ENCODE measurements at regions not wholly inside any gene's neighbourhood (a gene's known extent, or its start where the extent isn't known, plus 50 kb on each side); places are given as distances from the start of the nearest gene placed in this dataset.

- ChIA-PET CTCF (ENCODE audit: partially characterized antibody) (interaction anchor here (1.8 kb wide), 1 partner anchor 10 kb away, joined by 6 read pairs; no protein-coding TSS in a partner anchor), POLR2A (ENCODE audit: partially characterized antibody) (no interaction called here)
- no peak for DNase-seq (ENCODE audit: low read depth in 1 of 2, low spot score in 2 of 2)
Observed at GRCh38 chr4:121217351-121217750, 53.2 kb upstream of the TNIP3 start.

More at GRCh38 chr4:121217351-121217750, 53.2 kb upstream of the TNIP3 start:
- H2BK20ac ChIP-seq (ENCODE audit: low read length): no peak overlapping the region
- no peak for TF ChIP-seq RNF2 (IDR thresholded peaks at IDR 0.05; ENCODE audit: borderline replicate concordance, low read depth, low read length, missing control alignments, poor library complexity, severe bottlenecking)
- TF ChIP-seq ASH2L (IDR thresholded peaks at IDR 0.05; ENCODE audit: low read length): no peak
- TF ChIP-seq USF2 (IDR thresholded peaks at IDR 0.05; ENCODE audit: low read length): no peak
- TF ChIP-seq TAF1 (IDR thresholded peaks at IDR 0.05; ENCODE audit: low read depth, low read length): no peak
- no peak for TF ChIP-seq SRF (IDR thresholded peaks at IDR 0.05; ENCODE audit: low read depth, low read length)
- no peak for TF ChIP-seq CREB1 (IDR thresholded peaks at IDR 0.05)
- TF ChIP-seq TBP (IDR thresholded peaks at IDR 0.05; ENCODE audit: low read depth, low read length): no peak
- TF ChIP-seq POU5F1 (IDR thresholded peaks at IDR 0.05; ENCODE audit: low read depth, low read length): no peak
- TF ChIP-seq SP4 (IDR thresholded peaks at IDR 0.05; ENCODE audit: low read length): no peak
- TF ChIP-seq SIRT6 (IDR thresholded peaks at IDR 0.05; ENCODE audit: low read length): no peak
- no peak for TF ChIP-seq EP300 (IDR thresholded peaks at IDR 0.05; ENCODE audit: borderline replicate concordance in 1 of 2, low read depth in 2 of 2, low read length in 2 of 2)
- TF ChIP-seq SUZ12 (IDR thresholded peaks at IDR 0.05; ENCODE audit: low read length): no peak
- TF ChIP-seq NRF1 (IDR thresholded peaks at IDR 0.05; ENCODE audit: low read depth, low read length): no peak
- no peaks in the 10 kb centered on the region for H3K79me2 ChIP-seq (ENCODE audit: control insufficient read depth in 1 of 2, insufficient read depth in 2 of 2, low read length in 2 of 2)
- no peak overlapping the region for H2AK5ac ChIP-seq (ENCODE audit: low read depth, low read length)
- no peak overlapping the region for H3K14ac ChIP-seq (ENCODE audit: insufficient read length)
- no peak overlapping the region for H3K4me2 ChIP-seq (ENCODE audit: insufficient read depth in 1 of 2, low read depth in 2 of 2, low read length in 2 of 2)
- H3K27ac ChIP-seq (ENCODE audit: low read depth, low read length): no peak overlapping the region
- H2BK5ac ChIP-seq (ENCODE audit: low read depth, low read length): no peak overlapping the region
- no peak overlapping the region for H4K91ac ChIP-seq (replicated peaks; ENCODE audit: insufficient read length, low read length)
- no peak for FAIRE-seq
- H3K23me2 ChIP-seq (ENCODE audit: low read depth, low read length): no peaks in the 10 kb centered on the region
- no peaks in the 10 kb centered on the region for H3K79me1 ChIP-seq (ENCODE audit: low read depth, low read length)
- H3K9ac ChIP-seq (replicated peaks in 1 of 4; ENCODE audit: extremely low read depth in 1 of 4, low read depth in 3 of 4, low read length in 3 of 4): no peak overlapping the region
- no peak overlapping the region for H3K23ac ChIP-seq (ENCODE audit: insufficient read length)
- H3K27me3 ChIP-seq (replicated peaks in 1 of 4; ENCODE audit: control insufficient read depth in 3 of 4, extremely low read depth in 1 of 4, insufficient read depth in 3 of 4, low read length in 3 of 4): peaks cover 0 to 1% (median 0%) of the 10 kb centered on the region in 4 experiments; a peak in 1 of 7 replicates
- no peak overlapping the region for H3K4me3 ChIP-seq (ENCODE audit: extremely low read depth in 1 of 4, insufficient read depth in 2 of 4, low read depth in 3 of 4, low read length in 4 of 4)
- H3K56ac ChIP-seq (replicated peaks; ENCODE audit: insufficient read length, low read depth, low read length): no peak overlapping the region
- no peak overlapping the region for H2BK120ac ChIP-seq (replicated peaks; ENCODE audit: low read depth, low read length)
- H3K36me3 ChIP-seq (ENCODE audit: control insufficient read depth in 2 of 4, insufficient read depth in 4 of 4, low read length in 3 of 4): no peaks in the 10 kb centered on the region
- no peak overlapping the region for H4K5ac ChIP-seq (ENCODE audit: insufficient read length, low read depth, low read length)
- no peak overlapping the region for H4K8ac ChIP-seq (ENCODE audit: extremely low read depth, insufficient read depth, low read length)
- H3K18ac ChIP-seq (ENCODE audit: extremely low read depth, low read length): no peak overlapping the region
- WGBS, 2 experiments (ENCODE audit: extremely low coverage in 1 of 2, insufficient coverage in 1 of 2, insufficient read length in 1 of 2, insufficient replicate concordance in 2 of 2, low coverage in 1 of 2, low lambda C conversion rate in 2 of 2, missing lambda C conversion rate in 1 of 2): 83% methylated on average over 2 of the region's 2 CpGs; no CpG with 5 or more reads in 1 of the 2 experiments
- H3K4ac ChIP-seq (replicated peaks; ENCODE audit: insufficient read length, low read depth, low read length): no peak overlapping the region
- no peaks in the 10 kb centered on the region for H3K4me1 ChIP-seq (replicated peaks in 1 of 4; ENCODE audit: control insufficient read depth in 3 of 4, insufficient read depth in 4 of 4, low read length in 3 of 4)
- H4K20me1 ChIP-seq (replicated peaks in 1 of 2; ENCODE audit: control insufficient read depth in 1 of 2, insufficient read depth in 2 of 2, low read length in 2 of 2): no peaks in the 10 kb centered on the region
- no peaks in the 10 kb centered on the region for H3K9me3 ChIP-seq (ENCODE audit: insufficient read depth in 2 of 2, low read depth in 1 of 2, low read length in 1 of 2)
- no peak overlapping the region for H2AFZ ChIP-seq (ENCODE audit: low read length)
- no peak overlapping the region for H2BK12ac ChIP-seq (ENCODE audit: low read depth, low read length)
- no peak overlapping the region for H2BK15ac ChIP-seq (ENCODE audit: low read length)
